DMS114 treated with DMSO at 0.1 percent for 48 hours (cell line): ENCODE measurements at regions not wholly inside any gene's neighbourhood (a gene's known extent, or its start where the extent isn't known, plus 50 kb on each side); places are given as distances from the start of the nearest gene placed in this dataset.
"Not testable (repeated sequence)": the region's sequence is repeated elsewhere in the genome, so short reads cannot be mapped to it uniquely, and the experiment has no call there.

Source experiments
- DNase-seq: peaks from one replicate; lab custom pipeline; 2025; ENCODE audit not compliant: unreplicated experiment; lab: John Stamatoyannopoulos, UW

DNA sequence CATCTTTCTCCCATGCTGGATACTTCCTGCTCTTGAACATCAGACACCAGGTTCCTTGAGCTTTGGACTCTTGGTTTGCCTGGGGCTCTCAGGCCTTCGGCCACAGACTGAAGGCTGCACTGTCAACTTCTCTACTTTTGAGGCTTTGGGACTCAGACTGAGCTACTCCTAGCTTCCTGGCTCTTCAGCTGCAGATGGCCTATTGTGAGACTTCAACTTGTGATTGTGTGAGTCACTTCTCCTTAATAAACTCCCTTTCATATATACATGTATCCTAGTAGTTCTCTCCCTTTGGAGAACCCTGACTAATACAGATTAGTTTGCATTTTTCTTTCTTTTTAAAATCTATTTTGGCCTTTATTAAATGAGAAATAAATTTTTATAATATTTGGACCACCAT is 276.2 kb upstream of the SEMA3C start:
- DNase-seq, result no peak

DNA sequence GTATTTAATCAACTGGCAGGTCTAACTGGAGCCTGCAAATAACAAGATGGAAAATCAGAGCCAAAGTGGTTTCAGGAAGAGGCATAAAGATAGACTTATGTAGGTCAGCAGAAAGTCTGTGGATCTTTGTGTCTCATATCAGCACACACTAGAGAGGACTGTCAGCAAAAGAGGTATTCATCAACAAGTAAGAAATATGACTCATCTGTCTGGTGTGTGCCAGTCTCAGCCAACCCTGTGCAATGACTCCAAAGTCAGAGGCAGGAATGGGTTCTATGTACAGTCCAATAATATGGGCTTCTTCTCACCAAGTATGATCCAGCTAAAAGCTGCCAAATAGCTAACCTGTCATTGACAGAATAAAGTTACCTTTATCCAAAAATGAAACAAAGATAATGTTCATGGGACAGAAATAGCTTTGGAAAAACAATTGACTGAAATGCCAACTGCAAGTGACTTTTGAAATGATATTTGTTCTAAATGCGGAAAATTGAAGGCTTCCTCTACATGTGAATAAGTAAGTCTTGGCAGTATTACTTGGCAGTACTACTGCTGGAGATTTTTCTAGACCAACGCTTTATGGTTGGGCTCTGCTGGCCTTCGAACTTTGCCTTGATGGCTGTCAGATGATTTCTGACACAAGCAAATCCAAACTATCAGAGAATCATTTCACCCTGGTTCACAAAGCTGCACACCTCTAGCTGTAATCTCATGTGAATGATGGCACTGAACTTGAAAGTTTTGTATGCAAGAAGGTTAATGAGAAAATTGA is 272.3 kb upstream of the SEMA3C start:
- no peak for DNase-seq

GRCh38 chr7:81187753-81188152 is 268.9 kb upstream of the SEMA3C start:
- DNase-seq, result no peak

GRCh38 chr7:81186691-81187090 is 267.8 kb upstream of the SEMA3C start:
- DNase-seq, result no peak

DNA sequence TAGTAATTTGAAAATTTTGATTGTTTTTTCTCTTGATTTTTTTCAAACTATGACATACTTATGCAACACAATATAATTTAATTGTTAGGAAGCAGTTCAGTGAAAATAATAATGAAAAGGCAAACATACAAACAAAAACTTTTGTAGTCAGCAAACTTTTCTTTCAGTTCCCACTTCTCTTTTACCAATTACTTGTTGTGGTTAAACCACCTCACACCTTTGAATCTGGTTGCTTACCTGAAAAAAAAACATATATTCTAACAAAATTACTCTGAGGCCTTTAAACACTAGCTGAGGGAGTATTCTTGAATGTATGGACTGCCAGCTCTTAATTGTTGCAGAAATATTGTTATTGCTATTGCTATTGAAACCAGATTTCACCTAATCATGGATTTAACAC is 266.2 kb upstream of the SEMA3C start:
- no peak for DNase-seq

GRCh38 chr7:81183326-81183725 is 264.5 kb upstream of the SEMA3C start:
- no peak for DNase-seq

DNA sequence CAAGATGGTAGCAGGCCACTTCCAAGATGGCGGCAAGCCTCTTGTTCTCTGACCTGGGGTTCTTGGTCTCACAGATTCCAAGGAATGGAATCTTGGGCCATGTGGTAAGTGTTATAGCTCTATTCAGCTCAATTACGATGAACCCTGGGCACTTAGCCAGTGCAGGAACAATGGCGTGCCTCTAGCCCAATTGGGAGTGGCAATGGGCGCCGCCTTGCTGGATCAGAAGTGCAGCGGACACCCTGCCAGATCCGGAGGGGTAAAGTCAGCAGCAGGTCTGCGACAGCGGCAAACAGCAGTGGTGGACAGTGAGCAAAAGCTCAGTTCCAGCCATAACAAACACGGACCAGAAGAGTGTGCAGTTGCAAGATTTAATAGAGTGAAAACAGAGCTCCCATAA is 263.2 kb upstream of the SEMA3C start:
- DNase-seq, result not testable (repeated sequence)

GRCh38 chr7:81181066-81181465 is 262.2 kb upstream of the SEMA3C start:
- DNase-seq, result no peak

DNA sequence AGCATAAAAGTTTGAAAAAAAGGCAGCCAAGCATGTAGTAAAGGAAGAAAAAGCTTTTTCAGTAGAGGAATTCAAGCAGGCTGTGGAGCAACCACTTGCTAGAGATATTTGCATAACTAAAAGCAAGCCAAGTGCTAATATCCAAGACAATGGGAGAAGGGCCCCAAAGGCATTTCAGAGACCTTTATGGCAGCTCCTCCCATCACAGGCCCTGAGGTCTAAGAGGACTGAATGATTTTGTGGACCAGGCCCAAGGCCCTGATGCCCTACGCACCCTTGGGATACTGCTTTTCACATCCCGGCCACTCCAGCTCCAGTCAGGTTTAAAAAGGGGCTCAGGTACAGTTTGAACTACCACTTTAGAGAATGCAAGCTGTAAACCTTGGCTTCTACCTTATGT is 261.7 kb upstream of the SEMA3C start:
- DNase-seq, result no peak

GRCh38 chr7:81175275-81175940 is 256.6 kb upstream of the SEMA3C start:
- no peak for DNase-seq

- DNase-seq, result peak; percentile 74
Measured at GRCh38 chr7:81173766-81174281, 255.0 kb upstream of the SEMA3C start.

DNA sequence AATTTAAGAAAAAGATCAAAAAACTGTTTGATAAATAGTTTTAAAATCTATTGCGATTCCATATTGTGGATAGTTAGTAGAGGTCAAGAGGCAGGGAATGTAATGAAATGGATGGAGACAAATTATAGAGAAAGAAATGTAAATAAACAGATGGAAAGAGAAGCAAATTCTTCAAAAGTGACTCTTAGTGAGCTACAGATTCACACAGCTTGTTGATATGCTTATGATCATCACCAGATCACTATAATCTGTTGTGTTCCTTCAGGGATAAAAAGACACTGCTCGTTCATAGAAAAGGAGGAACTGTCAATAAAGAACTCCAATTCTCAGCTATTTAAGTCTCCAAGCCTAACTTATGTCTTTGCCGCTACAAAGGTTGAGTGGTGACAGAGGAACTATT is 251.4 kb upstream of the SEMA3C start:
- DNase-seq, result no peak

DNA sequence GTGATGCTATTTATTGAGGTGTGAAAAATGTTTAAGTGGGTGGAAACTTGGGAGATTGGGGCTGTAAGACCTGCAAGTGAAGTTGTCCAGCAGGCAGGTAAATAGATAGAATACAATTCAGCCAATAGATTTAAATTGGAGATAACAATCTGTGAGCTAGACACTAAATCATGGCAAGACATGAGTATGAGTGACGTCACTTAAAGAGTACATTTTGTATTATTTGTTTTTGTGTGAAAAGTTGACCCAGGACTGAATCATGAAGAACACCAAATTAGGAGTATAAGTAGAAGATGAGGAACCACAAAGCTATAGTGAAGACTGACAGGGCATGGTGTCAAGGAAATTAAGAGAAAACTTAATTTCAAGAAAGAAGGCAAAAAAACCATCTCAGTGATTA is 249.1 kb upstream of the SEMA3C start:
- no peak for DNase-seq

GRCh38 chr7:81165070-81165469 is 246.2 kb upstream of the SEMA3C start:
- no peak for DNase-seq

- no peak for DNase-seq
Measured at GRCh38 chr7:81162771-81163525, 244.1 kb upstream of the SEMA3C start.

DNA sequence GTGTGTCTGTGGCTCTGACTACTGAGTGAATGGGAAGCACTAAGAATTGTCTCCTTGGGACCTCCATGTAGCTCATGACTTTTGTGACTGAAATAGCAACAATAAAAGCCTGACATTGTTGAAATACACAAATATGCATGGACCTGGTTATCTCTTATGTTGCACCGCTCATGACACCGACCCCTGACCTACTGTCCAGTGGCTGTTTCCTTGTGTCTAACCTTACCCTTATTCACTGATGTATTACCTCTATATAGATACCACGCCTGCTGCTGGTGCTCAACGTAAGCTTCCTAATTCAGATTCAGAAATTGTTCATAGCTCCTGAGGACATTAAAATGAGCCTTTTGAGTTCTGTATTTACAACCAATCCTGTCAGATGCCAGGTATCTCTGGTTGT is 243.4 kb upstream of the SEMA3C start:
- no peak for DNase-seq

GRCh38 chr7:81161451-81162075 is 242.7 kb upstream of the SEMA3C start:
- no peak for DNase-seq

DNA sequence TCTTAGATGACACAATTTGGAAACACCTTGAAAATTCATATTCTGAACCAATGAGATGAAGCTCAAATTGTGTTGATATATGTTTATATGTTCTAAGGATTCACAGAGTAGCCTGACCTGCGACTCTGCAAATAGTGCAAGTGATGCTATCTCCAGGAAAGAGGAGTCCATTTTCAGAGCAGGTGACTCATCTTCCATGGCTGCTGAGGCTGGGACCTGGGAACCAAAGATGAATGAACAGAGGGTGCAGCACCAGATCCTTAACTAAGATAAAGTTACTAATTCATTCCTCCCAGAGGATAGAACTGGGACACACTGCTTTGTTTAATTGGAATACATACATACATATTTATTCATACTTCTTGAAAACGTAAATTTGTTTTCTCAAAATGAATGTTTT is 240.6 kb upstream of the SEMA3C start:
- DNase-seq, result no peak

GRCh38 chr7:81158189-81158588 is 239.3 kb upstream of the SEMA3C start:
- peak; percentile 76 for DNase-seq

- DNase-seq, result peak; percentile 52
Measured at GRCh38 chr7:81155654-81156373, 237.0 kb upstream of the SEMA3C start.

GRCh38 chr7:81154565-81154964 is 235.7 kb upstream of the SEMA3C start:
- no peak for DNase-seq
